ENCODE measurements at regions not wholly inside any gene's neighbourhood (a gene's known extent, or its start where the extent isn't known, plus 50 kb on each side); places are given as distances from the start of the nearest gene placed in this dataset.

GRCh38 chr4:129218360-129218759 is 122.4 kb downstream of the C4orf33 start:
- Histone ChIP-seq H3K9ac (ENCODE audit: insufficient read length) (no peak overlapping the region), H3K4me3 (no peak overlapping the region), H3K9me3 (ENCODE audit: low read depth, low read length) (no peaks in the 10 kb centered on the region), H3K36me3 (ENCODE audit: insufficient read depth, low read length) (no peaks in the 10 kb centered on the region), H3K27ac (no peak overlapping the region)
- DNase-seq (ENCODE audit: low read depth, low spot score), result no peak
- TF ChIP-seq FOXP2 (optimal IDR thresholded peaks at IDR 0.05; ENCODE audit: control extremely low read depth, extremely low read length, insufficient read depth) (no peak), EZH2 (IDR thresholded peaks at IDR 0.05) (no peak), POLR2AphosphoS5 (IDR thresholded peaks at IDR 0.05; ENCODE audit: borderline replicate concordance, low read depth, low read length) (no peak)

GRCh38 chr4:129218897-129219296 is 122.9 kb downstream of the C4orf33 start:
- Histone ChIP-seq H3K4me3 (no peak overlapping the region), H3K9ac (ENCODE audit: insufficient read length) (no peak overlapping the region), H3K27ac (no peak overlapping the region), H3K9me3 (ENCODE audit: low read depth, low read length) (no peaks in the 10 kb centered on the region), H3K36me3 (ENCODE audit: insufficient read depth, low read length) (no peaks in the 10 kb centered on the region)
- TF ChIP-seq POLR2AphosphoS5 (IDR thresholded peaks at IDR 0.05; ENCODE audit: borderline replicate concordance, low read depth, low read length) (no peak), EZH2 (IDR thresholded peaks at IDR 0.05) (no peak), FOXP2 (optimal IDR thresholded peaks at IDR 0.05; ENCODE audit: control extremely low read depth, extremely low read length, insufficient read depth) (no peak)
- no peak for DNase-seq (ENCODE audit: low read depth, low spot score)

GRCh38 chr4:129220254-129220653 is 124.3 kb downstream of the C4orf33 start:
- Histone ChIP-seq H3K36me3 (ENCODE audit: insufficient read depth, low read length) (no peaks in the 10 kb centered on the region), H3K4me3 (no peak overlapping the region), H3K27ac (no peak overlapping the region), H3K9me3 (ENCODE audit: low read depth, low read length) (no peaks in the 10 kb centered on the region), H3K9ac (ENCODE audit: insufficient read length) (no peak overlapping the region)
- no peak for DNase-seq (ENCODE audit: low read depth, low spot score)
- TF ChIP-seq FOXP2 (optimal IDR thresholded peaks at IDR 0.05; ENCODE audit: control extremely low read depth, extremely low read length, insufficient read depth) (no peak), EZH2 (IDR thresholded peaks at IDR 0.05) (no peak), POLR2AphosphoS5 (IDR thresholded peaks at IDR 0.05; ENCODE audit: borderline replicate concordance, low read depth, low read length) (no peak)

- H3K9me3 ChIP-seq (ENCODE audit: low read depth, low read length), result no peaks in the 10 kb centered on the region
- H3K36me3 ChIP-seq (ENCODE audit: insufficient read depth, low read length), result no peaks in the 10 kb centered on the region
- H3K4me3 ChIP-seq, result no peak overlapping the region
- DNase-seq (ENCODE audit: low read depth, low spot score), result no peak
- no peak overlapping the region for H3K27ac ChIP-seq
- H3K9ac ChIP-seq (ENCODE audit: insufficient read length), result no peak overlapping the region
- TF ChIP-seq POLR2AphosphoS5 (IDR thresholded peaks at IDR 0.05; ENCODE audit: borderline replicate concordance, low read depth, low read length) (no peak), EZH2 (IDR thresholded peaks at IDR 0.05) (no peak), FOXP2 (optimal IDR thresholded peaks at IDR 0.05; ENCODE audit: control extremely low read depth, extremely low read length, insufficient read depth) (no peak)
Measured at GRCh38 chr4:129223945-129224344, 128.0 kb downstream of the C4orf33 start.

- Histone ChIP-seq H3K36me3 (ENCODE audit: insufficient read depth, low read length) (no peaks in the 10 kb centered on the region), H3K27ac (no peak overlapping the region), H3K9ac (ENCODE audit: insufficient read length) (no peak overlapping the region), H3K9me3 (ENCODE audit: low read depth, low read length) (no peaks in the 10 kb centered on the region), H3K4me3 (no peak overlapping the region)
- TF ChIP-seq EZH2 (IDR thresholded peaks at IDR 0.05) (no peak), FOXP2 (optimal IDR thresholded peaks at IDR 0.05; ENCODE audit: control extremely low read depth, extremely low read length, insufficient read depth) (no peak), POLR2AphosphoS5 (IDR thresholded peaks at IDR 0.05; ENCODE audit: borderline replicate concordance, low read depth, low read length) (no peak)
- no peak for DNase-seq (ENCODE audit: low read depth, low spot score)
Measured at GRCh38 chr4:129230846-129231245, 134.9 kb downstream of the C4orf33 start.

GRCh38 chr4:129231945-129232588 is 136.1 kb downstream of the C4orf33 start:
- H3K27ac ChIP-seq, result no peak overlapping the region
- no peak overlapping the region for H3K4me3 ChIP-seq
- DNase-seq (ENCODE audit: low read depth, low spot score), result no peak
- no peak overlapping the region for H3K9ac ChIP-seq (ENCODE audit: insufficient read length)
- no peaks in the 10 kb centered on the region for H3K9me3 ChIP-seq (ENCODE audit: low read depth, low read length)
- H3K36me3 ChIP-seq (ENCODE audit: insufficient read depth, low read length), result no peaks in the 10 kb centered on the region
- TF ChIP-seq EZH2 (IDR thresholded peaks at IDR 0.05) (no peak), POLR2AphosphoS5 (IDR thresholded peaks at IDR 0.05; ENCODE audit: borderline replicate concordance, low read depth, low read length) (no peak), FOXP2 (optimal IDR thresholded peaks at IDR 0.05; ENCODE audit: control extremely low read depth, extremely low read length, insufficient read depth) (no peak)

GRCh38 chr4:129232589-129233337 is 136.8 kb downstream of the C4orf33 start:
- Histone ChIP-seq H3K27ac (no peak overlapping the region), H3K4me3 (no peak overlapping the region), H3K9ac (ENCODE audit: insufficient read length) (no peak overlapping the region), H3K9me3 (ENCODE audit: low read depth, low read length) (no peaks in the 10 kb centered on the region), H3K36me3 (ENCODE audit: insufficient read depth, low read length) (no peaks in the 10 kb centered on the region)
- no peak for DNase-seq (ENCODE audit: low read depth, low spot score)
- TF ChIP-seq EZH2 (IDR thresholded peaks at IDR 0.05) (no peak), POLR2AphosphoS5 (IDR thresholded peaks at IDR 0.05; ENCODE audit: borderline replicate concordance, low read depth, low read length) (no peak)

GRCh38 chr4:129233691-129234090 is 137.7 kb downstream of the C4orf33 start:
- Histone ChIP-seq H3K27ac (no peak overlapping the region), H3K9me3 (ENCODE audit: low read depth, low read length) (no peaks in the 10 kb centered on the region), H3K36me3 (ENCODE audit: insufficient read depth, low read length) (no peaks in the 10 kb centered on the region), H3K9ac (ENCODE audit: insufficient read length) (no peak overlapping the region), H3K4me3 (no peak overlapping the region)
- TF ChIP-seq FOXP2 (optimal IDR thresholded peaks at IDR 0.05; ENCODE audit: control extremely low read depth, extremely low read length, insufficient read depth), result no peak
- TF ChIP-seq POLR2AphosphoS5 (IDR thresholded peaks at IDR 0.05; ENCODE audit: borderline replicate concordance, low read depth, low read length), result no peak
- no peak for TF ChIP-seq EZH2 (IDR thresholded peaks at IDR 0.05)
- no peak for DNase-seq (ENCODE audit: low read depth, low spot score)

All from SK-N-MC (cell line).